Skeletal muscle satellite cell (primary cell): ENCODE measurements at regions not wholly inside any gene's neighbourhood (a gene's known extent, or its start where the extent isn't known, plus 50 kb on each side); places are given as distances from the start of the nearest gene placed in this dataset.
"Not testable (repeated sequence)": the region's sequence is repeated elsewhere in the genome, so short reads cannot be mapped to it uniquely, and the experiment has no call there.

Experiments used
- H3K27me3 ChIP-seq: 2 replicates; pipeline ENCODE4 v1.7.0; 2013; ENCODE audit warnings: low read length; ENCODE audit not compliant: control insufficient read depth, insufficient read depth
- H3K36me3 ChIP-seq: 2 replicates; pipeline ENCODE4 v1.7.0; 2013; ENCODE audit warnings: mild to moderate bottlenecking, control low read depth, low read length; ENCODE audit not compliant: insufficient read depth
- H3K4me1 ChIP-seq: 2 replicates; pipeline ENCODE4 v1.7.0; 2013; ENCODE audit warnings: low read length; ENCODE audit not compliant: control insufficient read depth, insufficient read depth
- H3K4me2 ChIP-seq: 2 replicates; pipeline ENCODE4 v1.7.0; 2013; ENCODE audit warnings: mild to moderate bottlenecking, low read length
- H3K4me3 ChIP-seq: 2 replicates; pipeline ENCODE4 v1.7.0; 2013; ENCODE audit warnings: low read length
- H3K9ac ChIP-seq: 2 replicates; pipeline ENCODE4 v1.7.0; 2013; ENCODE audit warnings: mild to moderate bottlenecking, low read depth, low read length, moderate library complexity
- H3K9me3 ChIP-seq: replicated peaks from 2 replicates; pipeline ENCODE4 v1.7.0; 2013; ENCODE audit warnings: mild to moderate bottlenecking, control low read depth, low read length

GRCh38 chr2:173713904-173714555, 251.1 kb downstream of the SP3 start:
- Histone ChIP-seq H3K9me3 (no peaks in the 10 kb centered on the region), H3K4me3 (no peak overlapping the region), H3K9ac (no peak overlapping the region), H3K4me2 (no peak overlapping the region), H3K36me3 (no peaks in the 10 kb centered on the region), H3K27me3 (peaks cover 5% of the 10 kb centered on the region), H3K4me1 (peaks cover 1% of the 10 kb centered on the region)

GRCh38 chr2:173715441-173715840, 249.7 kb downstream of the SP3 start:
- no peak overlapping the region for H3K9ac ChIP-seq
- peaks cover 5% of the 10 kb centered on the region for H3K27me3 ChIP-seq
- no peak overlapping the region for H3K4me2 ChIP-seq
- H3K4me3 ChIP-seq = no peak overlapping the region
- H3K36me3 ChIP-seq = no peaks in the 10 kb centered on the region
- H3K4me1 ChIP-seq = no peaks in the 10 kb centered on the region
- no peaks in the 10 kb centered on the region for H3K9me3 ChIP-seq

GRCh38 chr2:173716458-173717052, 248.6 kb downstream of the SP3 start:
- no peak overlapping the region for H3K4me2 ChIP-seq
- H3K36me3 ChIP-seq = no peaks in the 10 kb centered on the region
- no peaks in the 10 kb centered on the region for H3K9me3 ChIP-seq
- peaks cover 5% of the 10 kb centered on the region for H3K27me3 ChIP-seq
- H3K9ac ChIP-seq = no peak overlapping the region
- no peaks in the 10 kb centered on the region for H3K4me1 ChIP-seq
- no peak overlapping the region for H3K4me3 ChIP-seq

GRCh38 chr2:173719471-173719870, 245.7 kb downstream of the SP3 start:
- Histone ChIP-seq H3K9ac (no peak overlapping the region), H3K4me2 (no peak overlapping the region), H3K9me3 (no peaks in the 10 kb centered on the region), H3K4me1 (no peaks in the 10 kb centered on the region), H3K36me3 (no peaks in the 10 kb centered on the region), H3K4me3 (no peak overlapping the region), H3K27me3 (peaks cover 5% of the 10 kb centered on the region)

GRCh38 chr2:173720306-173720705, 244.9 kb downstream of the SP3 start:
- no peak overlapping the region for H3K4me3 ChIP-seq
- no peak overlapping the region for H3K4me2 ChIP-seq
- H3K4me1 ChIP-seq = no peaks in the 10 kb centered on the region
- no peaks in the 10 kb centered on the region for H3K36me3 ChIP-seq
- no peaks in the 10 kb centered on the region for H3K9me3 ChIP-seq
- peaks cover 5% of the 10 kb centered on the region for H3K27me3 ChIP-seq
- no peak overlapping the region for H3K9ac ChIP-seq

- Histone ChIP-seq H3K9me3 (no peaks in the 10 kb centered on the region), H3K27me3 (peaks cover 6% of the 10 kb centered on the region), H3K4me1 (no peaks in the 10 kb centered on the region), H3K4me2 (no peak overlapping the region), H3K36me3 (no peaks in the 10 kb centered on the region), H3K4me3 (no peak overlapping the region), H3K9ac (no peak overlapping the region)
These were observed 230.4 kb downstream of the SP3 start for GRCh38 chr2:173734797-173735196.

- not testable (repeated sequence) for H3K4me1 ChIP-seq, H3K9me3 ChIP-seq, H3K27me3 ChIP-seq, H3K36me3 ChIP-seq, H3K9ac ChIP-seq, H3K4me2 ChIP-seq, H3K4me3 ChIP-seq
These were observed 227.1 kb downstream of the SP3 start for GRCh38 chr2:173737954-173738575.

- no peak overlapping the region for H3K4me2 ChIP-seq
- no peak overlapping the region for H3K4me3 ChIP-seq
- H3K4me1 ChIP-seq = no peaks in the 10 kb centered on the region
These were observed 226.2 kb downstream of the SP3 start for GRCh38 chr2:173739006-173739405.

GRCh38 chr2:173740639-173741038, 224.5 kb downstream of the SP3 start:
- no peaks in the 10 kb centered on the region for H3K36me3 ChIP-seq
- no peak overlapping the region for H3K4me2 ChIP-seq
- H3K27me3 ChIP-seq = peaks cover 3% of the 10 kb centered on the region
- H3K9ac ChIP-seq = no peak overlapping the region
- H3K4me3 ChIP-seq = no peak overlapping the region
- no peaks in the 10 kb centered on the region for H3K4me1 ChIP-seq
- no peaks in the 10 kb centered on the region for H3K9me3 ChIP-seq

More at GRCh38 chr2:173739006-173739405, 226.2 kb downstream of the SP3 start:
- no peaks in the 10 kb centered on the region for H3K9me3 ChIP-seq
- H3K9ac ChIP-seq = no peak overlapping the region
- no peaks in the 10 kb centered on the region for H3K36me3 ChIP-seq
- H3K27me3 ChIP-seq = peaks cover 3% of the 10 kb centered on the region

- Histone ChIP-seq H3K36me3 (no peaks in the 10 kb centered on the region), H3K9me3 (no peaks in the 10 kb centered on the region), H3K9ac (no peak overlapping the region), H3K27me3 (peaks cover 3% of the 10 kb centered on the region), H3K4me3 (no peak overlapping the region), H3K4me2 (no peak overlapping the region), H3K4me1 (no peaks in the 10 kb centered on the region)
These were observed 223.4 kb downstream of the SP3 start for GRCh38 chr2:173741759-173742158.

GRCh38 chr2:173747035-173747434, 218.1 kb downstream of the SP3 start:
- H3K4me1 ChIP-seq = no peaks in the 10 kb centered on the region
- no peaks in the 10 kb centered on the region for H3K27me3 ChIP-seq
- no peak overlapping the region for H3K4me3 ChIP-seq
- H3K4me2 ChIP-seq = no peak overlapping the region
- no peak overlapping the region for H3K9ac ChIP-seq
- H3K36me3 ChIP-seq = no peaks in the 10 kb centered on the region
- H3K9me3 ChIP-seq = no peaks in the 10 kb centered on the region

- no peak overlapping the region for H3K9ac ChIP-seq
- no peaks in the 10 kb centered on the region for H3K4me1 ChIP-seq
- no peak overlapping the region for H3K4me3 ChIP-seq
- H3K4me2 ChIP-seq = no peak overlapping the region
- no peaks in the 10 kb centered on the region for H3K9me3 ChIP-seq
- H3K27me3 ChIP-seq = peaks cover under 1% of the 10 kb centered on the region
- H3K36me3 ChIP-seq = no peaks in the 10 kb centered on the region
These were observed 215.9 kb downstream of the SP3 start for GRCh38 chr2:173749315-173749714.
